ENCODE measurements at regions not wholly inside any gene's neighbourhood (a gene's known extent, or its start where the extent isn't known, plus 50 kb on each side); places are given as distances from the start of the nearest gene placed in this dataset.

DNA sequence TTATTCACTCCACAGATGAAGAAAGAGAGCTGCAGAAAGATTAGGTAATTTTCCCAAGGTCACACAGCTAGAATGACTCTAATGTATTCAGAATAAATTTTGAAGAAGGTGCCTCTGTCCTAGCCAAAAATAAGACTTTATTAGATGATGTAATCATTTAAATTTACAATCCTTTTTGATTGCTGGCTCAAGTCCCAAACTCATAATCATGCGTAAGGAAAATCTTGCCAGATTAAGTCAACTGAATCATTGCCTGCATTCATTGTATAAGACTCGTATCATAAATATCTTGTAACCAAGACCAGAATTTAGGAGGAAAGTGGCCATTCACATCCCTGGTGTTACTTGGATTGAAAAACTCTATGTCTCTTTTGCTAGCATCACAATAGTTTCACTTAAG, 53.1 kb upstream of the STK39 start:
- no peaks in the 10 kb centered on the region for H3K27me3 ChIP-seq (ENCODE audit: control insufficient read depth, insufficient read depth, low read length)
- H3K36me3 ChIP-seq (ENCODE audit: control insufficient read depth, insufficient read depth, low read length) = no peaks in the 10 kb centered on the region
- DNase-seq (ENCODE audit: low read depth, low spot score) (no peak), ATAC-seq (no peak)
- no peak overlapping the region for H3K4me3 ChIP-seq (ENCODE audit: low read depth in 2 of 2, low read length in 2 of 2)
- in situ Hi-C loops (cut with HindIII; ENCODE audit: low pct_unique_long_range_greater_than_20kb, low sequenced_read_pairs) (no loop called here), intact Hi-C loops (cut with micrococcal nuclease; ENCODE audit: unreplicated experiment) (no loop called here)
- ChIA-PET POLR2A (no interaction called here), CTCF (interaction anchor here (0.6 kb wide), 1 partner anchor 296 kb away, joined by 3 read pairs; no protein-coding TSS in a partner anchor)
- no peaks in the 10 kb centered on the region for H3K4me1 ChIP-seq (ENCODE audit: control insufficient read depth, insufficient read depth, low read length)
- BruUV-seq (replicated peaks) = no TSS peak
- no peak overlapping the region for H3K27ac ChIP-seq (ENCODE audit: low read length)
- H3K9me3 ChIP-seq (ENCODE audit: control insufficient read depth, insufficient read depth, low read depth, low read length) = no peaks in the 10 kb centered on the region
- TF ChIP-seq, protein P1, sequence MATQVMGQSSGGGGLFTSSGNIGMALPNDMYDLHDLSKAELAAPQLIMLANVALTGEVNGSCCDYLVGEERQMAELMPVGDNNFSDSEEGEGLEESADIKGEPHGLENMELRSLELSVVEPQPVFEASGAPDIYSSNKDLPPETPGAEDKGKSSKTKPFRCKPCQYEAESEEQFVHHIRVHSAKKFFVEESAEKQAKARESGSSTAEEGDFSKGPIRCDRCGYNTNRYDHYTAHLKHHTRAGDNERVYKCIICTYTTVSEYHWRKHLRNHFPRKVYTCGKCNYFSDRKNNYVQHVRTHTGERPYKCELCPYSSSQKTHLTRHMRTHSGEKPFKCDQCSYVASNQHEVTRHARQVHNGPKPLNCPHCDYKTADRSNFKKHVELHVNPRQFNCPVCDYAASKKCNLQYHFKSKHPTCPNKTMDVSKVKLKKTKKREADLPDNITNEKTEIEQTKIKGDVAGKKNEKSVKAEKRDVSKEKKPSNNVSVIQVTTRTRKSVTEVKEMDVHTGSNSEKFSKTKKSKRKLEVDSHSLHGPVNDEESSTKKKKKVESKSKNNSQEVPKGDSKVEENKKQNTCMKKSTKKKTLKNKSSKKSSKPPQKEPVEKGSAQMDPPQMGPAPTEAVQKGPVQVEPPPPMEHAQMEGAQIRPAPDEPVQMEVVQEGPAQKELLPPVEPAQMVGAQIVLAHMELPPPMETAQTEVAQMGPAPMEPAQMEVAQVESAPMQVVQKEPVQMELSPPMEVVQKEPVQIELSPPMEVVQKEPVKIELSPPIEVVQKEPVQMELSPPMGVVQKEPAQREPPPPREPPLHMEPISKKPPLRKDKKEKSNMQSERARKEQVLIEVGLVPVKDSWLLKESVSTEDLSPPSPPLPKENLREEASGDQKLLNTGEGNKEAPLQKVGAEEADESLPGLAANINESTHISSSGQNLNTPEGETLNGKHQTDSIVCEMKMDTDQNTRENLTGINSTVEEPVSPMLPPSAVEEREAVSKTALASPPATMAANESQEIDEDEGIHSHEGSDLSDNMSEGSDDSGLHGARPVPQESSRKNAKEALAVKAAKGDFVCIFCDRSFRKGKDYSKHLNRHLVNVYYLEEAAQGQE (IDR thresholded peaks at IDR 0.05; ENCODE audit: insufficient read depth in 1 of 2, low read depth in 2 of 2, low read length in 1 of 2) = no peak
- no peak for TF ChIP-seq SIN3A (IDR thresholded peaks at IDR 0.05; ENCODE audit: borderline replicate concordance, insufficient read depth, low read depth, low read length)
- TF ChIP-seq, protein P2, sequence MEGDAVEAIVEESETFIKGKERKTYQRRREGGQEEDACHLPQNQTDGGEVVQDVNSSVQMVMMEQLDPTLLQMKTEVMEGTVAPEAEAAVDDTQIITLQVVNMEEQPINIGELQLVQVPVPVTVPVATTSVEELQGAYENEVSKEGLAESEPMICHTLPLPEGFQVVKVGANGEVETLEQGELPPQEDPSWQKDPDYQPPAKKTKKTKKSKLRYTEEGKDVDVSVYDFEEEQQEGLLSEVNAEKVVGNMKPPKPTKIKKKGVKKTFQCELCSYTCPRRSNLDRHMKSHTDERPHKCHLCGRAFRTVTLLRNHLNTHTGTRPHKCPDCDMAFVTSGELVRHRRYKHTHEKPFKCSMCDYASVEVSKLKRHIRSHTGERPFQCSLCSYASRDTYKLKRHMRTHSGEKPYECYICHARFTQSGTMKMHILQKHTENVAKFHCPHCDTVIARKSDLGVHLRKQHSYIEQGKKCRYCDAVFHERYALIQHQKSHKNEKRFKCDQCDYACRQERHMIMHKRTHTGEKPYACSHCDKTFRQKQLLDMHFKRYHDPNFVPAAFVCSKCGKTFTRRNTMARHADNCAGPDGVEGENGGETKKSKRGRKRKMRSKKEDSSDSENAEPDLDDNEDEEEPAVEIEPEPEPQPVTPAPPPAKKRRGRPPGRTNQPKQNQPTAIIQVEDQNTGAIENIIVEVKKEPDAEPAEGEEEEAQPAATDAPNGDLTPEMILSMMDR (IDR thresholded peaks at IDR 0.05) = no peak
- TF ChIP-seq TCF7L2 (IDR thresholded peaks at IDR 0.05; ENCODE audit: low read depth, low read length) = no peak
- TF ChIP-seq POLR2AphosphoS5 (IDR thresholded peaks at IDR 0.05; ENCODE audit: low read depth, low read length) = no peak

DNA sequence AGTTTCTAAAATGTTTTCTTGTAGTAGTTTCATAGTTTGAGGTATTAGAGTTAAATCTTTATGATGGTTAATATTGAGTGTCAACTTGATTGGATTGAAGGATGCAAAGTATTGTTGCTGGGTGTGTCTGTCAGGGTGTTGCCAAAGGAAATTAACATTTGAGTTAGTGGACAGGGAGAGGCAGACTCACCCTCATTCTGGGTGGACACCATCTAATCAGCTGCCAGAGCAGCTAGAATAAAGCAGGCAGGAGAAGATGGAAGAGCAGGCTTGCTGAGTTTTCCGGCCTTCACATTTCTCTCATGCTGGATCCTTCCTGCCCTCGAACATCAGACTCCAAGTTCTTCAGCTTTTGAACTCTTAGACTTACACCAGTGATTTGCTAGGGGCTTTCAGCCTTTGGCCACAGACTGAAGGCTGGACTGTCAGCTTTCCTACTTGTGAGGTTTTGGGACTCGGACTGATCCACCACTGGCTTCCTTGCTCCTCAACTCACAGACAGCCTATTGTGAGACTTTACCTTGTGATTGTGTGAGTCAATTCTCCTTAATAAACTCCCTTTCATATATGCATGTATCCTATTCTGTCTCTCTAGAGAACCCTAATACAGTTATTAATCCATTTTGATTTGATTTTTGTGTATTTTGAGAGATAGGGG, 56.8 kb upstream of the STK39 start:
- no TSS peak for BruUV-seq (replicated peaks)
- intact Hi-C loops (cut with micrococcal nuclease; ENCODE audit: unreplicated experiment) = no loop called here
- CTCF ChIA-PET = no interaction called here

More for the DNA sequence above, 56.8 kb upstream of the STK39 start:
- no peak overlapping the region for H3K4me3 ChIP-seq (ENCODE audit: low read depth in 2 of 2, low read length in 2 of 2)
- ATAC-seq (no peak), DNase-seq (ENCODE audit: low read depth, low spot score) (no peak)
- no peaks in the 10 kb centered on the region for H3K9me3 ChIP-seq (ENCODE audit: control insufficient read depth, insufficient read depth, low read depth, low read length)
- H3K4me1 ChIP-seq (ENCODE audit: control insufficient read depth, insufficient read depth, low read length) = no peaks in the 10 kb centered on the region
- H3K36me3 ChIP-seq (ENCODE audit: control insufficient read depth, insufficient read depth, low read length) = no peaks in the 10 kb centered on the region
- TF ChIP-seq, protein P2 (IDR thresholded peaks at IDR 0.05) = no peak
- no peak for TF ChIP-seq SIN3A (IDR thresholded peaks at IDR 0.05; ENCODE audit: borderline replicate concordance, insufficient read depth, low read depth, low read length)
- TF ChIP-seq, protein P1 (IDR thresholded peaks at IDR 0.05; ENCODE audit: insufficient read depth in 1 of 2, low read depth in 2 of 2, low read length in 1 of 2) = no peak
- no peak for TF ChIP-seq POLR2AphosphoS5 (IDR thresholded peaks at IDR 0.05; ENCODE audit: low read depth, low read length)
- TF ChIP-seq TCF7L2 (IDR thresholded peaks at IDR 0.05; ENCODE audit: low read depth, low read length) = no peak
- in situ Hi-C loops (cut with HindIII; ENCODE audit: low pct_unique_long_range_greater_than_20kb, low sequenced_read_pairs) = no loop called here
- H3K27ac ChIP-seq (ENCODE audit: low read length) = no peak overlapping the region
- no peaks in the 10 kb centered on the region for H3K27me3 ChIP-seq (ENCODE audit: control insufficient read depth, insufficient read depth, low read length)
- POLR2A ChIA-PET = no interaction called here

Measured in Panc1 (cell line).